Endothelial cell of umbilical vein (primary cell): ENCODE measurements at regions not wholly inside any gene's neighbourhood (a gene's known extent, or its start where the extent isn't known, plus 50 kb on each side); places are given as distances from the start of the nearest gene placed in this dataset.

Experiments used
- CTCF ChIP-seq, 2 donors: IDR thresholded peaks; 1 replicate in 1 of 2; 2 replicates in 1 of 2; pipeline ENCODE4 v1.5.1; 2011; ENCODE audit warnings: low read length in 2 of 2, mild to moderate bottlenecking in 2 of 2, moderate library complexity in 2 of 2, control low read depth in 1 of 2, inconsistent platforms in 1 of 2, low read depth in 1 of 2; ENCODE audit not compliant: insufficient read depth in 1 of 2; ENCODE audit errors: extremely low read depth in 1 of 2
- EZH2 ChIP-seq: IDR thresholded peaks from 2 replicates; pipeline ENCODE4 v1.6.1; 2012; ENCODE audit warnings: borderline replicate concordance, low read depth, mild to moderate bottlenecking, moderate library complexity, low read length, inconsistent platforms; ENCODE audit not compliant: severe bottlenecking
- GATA2 ChIP-seq: IDR thresholded peaks from 2 replicates; pipeline ENCODE4 v1.7.0; 2011; ENCODE audit warnings: low read depth, mild to moderate bottlenecking, moderate library complexity, mixed read lengths, low read length; ENCODE audit not compliant: insufficient read length, insufficient read depth

- TF ChIP-seq GATA2 (no peak), CTCF (IDR thresholded peaks at IDR 0.05; ENCODE audit: extremely low read depth in 1 of 2, insufficient read depth in 1 of 2, low read depth in 1 of 2, low read length in 2 of 2) (no peak), EZH2 (no peak)
These were observed 368.7 kb upstream of the ID2 start for GRCh38 chr2:8312861-8313830.
